ENCODE measurements at regions not wholly inside any gene's neighbourhood (a gene's known extent, or its start where the extent isn't known, plus 50 kb on each side); places are given as distances from the start of the nearest gene placed in this dataset.
"Not testable (repeated sequence)": the region's sequence is repeated elsewhere in the genome, so short reads cannot be mapped to it uniquely, and the experiment has no call there.

DNA sequence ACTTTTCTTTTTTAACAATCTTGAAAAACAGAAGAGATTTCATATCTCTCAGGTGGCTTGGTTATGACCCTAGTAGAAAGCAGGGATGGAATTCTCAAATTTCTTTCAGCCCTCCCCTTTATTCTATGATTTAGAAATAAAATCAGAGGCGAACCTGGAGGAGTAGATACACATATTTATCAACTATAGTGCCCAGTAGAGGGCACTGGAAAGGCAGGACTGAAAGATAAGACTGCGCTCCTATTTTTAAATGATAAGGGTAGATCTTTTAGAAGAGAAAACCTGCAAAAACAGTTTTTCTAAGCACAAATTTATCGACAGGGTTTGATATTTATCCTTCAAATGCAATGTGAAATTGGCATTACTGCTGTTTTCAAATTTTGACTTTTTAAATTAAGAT, 1296.6 kb downstream of the EPHA7 start:
- H3K4me1 ChIP-seq (ENCODE audit: control insufficient read depth, insufficient read depth, low read length), result no peaks in the 10 kb centered on the region
- H3K27ac ChIP-seq (ENCODE audit: low read depth, low read length), result no peak overlapping the region
- H3K9ac ChIP-seq (ENCODE audit: low read length), result no peak overlapping the region
- H3K4me3 ChIP-seq (ENCODE audit: low read length), result no peak overlapping the region
- H3K36me3 ChIP-seq (ENCODE audit: control insufficient read depth, insufficient read depth, low read length), result no peaks in the 10 kb centered on the region
- H3K27me3 ChIP-seq (ENCODE audit: control insufficient read depth, insufficient read depth, low read length), result no peaks in the 10 kb centered on the region

DNA sequence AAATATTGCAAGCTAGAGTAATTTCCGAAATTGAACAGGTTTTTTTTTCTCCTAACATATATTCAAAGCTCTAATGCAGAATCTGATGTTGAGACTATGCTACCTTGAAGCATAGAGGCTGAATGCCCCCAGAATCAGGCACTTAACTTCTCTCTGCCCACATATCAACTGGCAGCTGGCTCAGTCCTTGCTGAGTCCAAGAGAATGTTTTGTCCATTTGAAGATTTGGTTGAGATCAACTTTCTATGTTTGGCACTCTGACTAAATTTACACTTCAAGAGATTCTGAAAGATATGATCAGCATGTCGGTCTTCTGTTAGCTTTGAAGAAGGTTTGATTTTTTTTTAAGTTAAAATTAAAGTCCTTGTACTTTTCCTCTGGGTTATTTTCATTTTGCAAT, 1298.1 kb downstream of the EPHA7 start:
- H3K27ac ChIP-seq (ENCODE audit: low read depth, low read length), result no peak overlapping the region
- H3K4me3 ChIP-seq (ENCODE audit: low read length), result no peak overlapping the region
- no peaks in the 10 kb centered on the region for H3K27me3 ChIP-seq (ENCODE audit: control insufficient read depth, insufficient read depth, low read length)
- H3K9ac ChIP-seq (ENCODE audit: low read length), result no peak overlapping the region
- no peaks in the 10 kb centered on the region for H3K36me3 ChIP-seq (ENCODE audit: control insufficient read depth, insufficient read depth, low read length)
- no peaks in the 10 kb centered on the region for H3K4me1 ChIP-seq (ENCODE audit: control insufficient read depth, insufficient read depth, low read length)

- Histone ChIP-seq H3K27me3 (ENCODE audit: control insufficient read depth, insufficient read depth, low read length) (no peaks in the 10 kb centered on the region), H3K27ac (ENCODE audit: low read depth, low read length) (no peak overlapping the region), H3K36me3 (ENCODE audit: control insufficient read depth, insufficient read depth, low read length) (no peaks in the 10 kb centered on the region), H3K4me1 (ENCODE audit: control insufficient read depth, insufficient read depth, low read length) (no peaks in the 10 kb centered on the region), H3K9ac (ENCODE audit: low read length) (no peak overlapping the region), H3K4me3 (ENCODE audit: low read length) (no peak overlapping the region)
Observed at GRCh38 chr6:92117800-92118199, 1301.6 kb downstream of the EPHA7 start.

DNA sequence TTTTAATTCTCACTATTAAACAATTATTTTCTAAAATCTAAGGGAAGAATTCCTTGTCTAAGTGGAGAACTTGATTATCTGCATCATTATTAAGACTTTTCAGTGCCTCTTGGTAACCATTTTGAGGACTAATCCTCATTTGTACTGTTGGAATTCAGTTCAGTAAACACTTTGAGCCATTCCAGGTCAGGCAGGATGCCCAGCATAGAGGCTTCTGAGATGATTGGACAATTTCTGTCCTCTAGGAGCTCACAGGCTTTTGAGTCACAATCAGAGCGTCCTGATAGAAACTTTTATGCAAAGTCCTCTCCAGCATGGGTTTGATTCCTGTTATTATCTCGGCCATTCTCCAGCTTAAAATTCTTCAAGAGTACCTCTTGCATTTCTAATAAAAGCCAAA, 1304.6 kb downstream of the EPHA7 start:
- H3K9ac ChIP-seq (ENCODE audit: low read length), result no peak overlapping the region
- no peak overlapping the region for H3K27ac ChIP-seq (ENCODE audit: low read depth, low read length)
- H3K27me3 ChIP-seq (ENCODE audit: control insufficient read depth, insufficient read depth, low read length), result no peaks in the 10 kb centered on the region
- no peak overlapping the region for H3K4me3 ChIP-seq (ENCODE audit: low read length)
- H3K36me3 ChIP-seq (ENCODE audit: control insufficient read depth, insufficient read depth, low read length), result no peaks in the 10 kb centered on the region
- H3K4me1 ChIP-seq (ENCODE audit: control insufficient read depth, insufficient read depth, low read length), result no peaks in the 10 kb centered on the region

DNA sequence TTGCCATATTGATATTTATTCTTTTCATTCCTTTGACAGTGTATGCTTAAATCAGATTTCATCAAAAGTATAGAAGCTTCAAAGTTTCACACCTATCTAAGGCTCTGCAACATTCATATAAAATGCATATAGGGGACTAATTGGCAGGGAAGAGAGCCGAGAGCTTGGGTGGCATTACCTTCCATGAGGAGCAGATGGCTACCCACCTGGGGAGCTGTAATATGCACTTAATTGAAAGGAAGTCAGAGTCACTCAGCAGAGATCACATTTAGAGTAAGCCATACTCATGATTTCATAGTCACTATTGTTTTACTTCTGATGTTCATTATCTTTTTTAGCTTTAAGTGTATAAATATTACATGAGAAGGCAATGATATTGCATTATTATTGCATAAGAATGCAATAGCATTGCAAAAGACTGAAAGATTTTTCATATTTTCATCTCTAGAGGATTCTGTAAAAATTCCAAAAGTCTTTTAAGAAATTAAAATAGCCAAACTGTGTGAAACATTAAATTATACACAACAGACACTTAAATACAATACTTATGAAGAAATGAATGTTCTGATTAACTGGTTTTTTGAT, 1305.2 kb downstream of the EPHA7 start:
- no peaks in the 10 kb centered on the region for H3K4me1 ChIP-seq (ENCODE audit: control insufficient read depth, insufficient read depth, low read length)
- H3K4me3 ChIP-seq (ENCODE audit: low read length), result no peak overlapping the region

DNA sequence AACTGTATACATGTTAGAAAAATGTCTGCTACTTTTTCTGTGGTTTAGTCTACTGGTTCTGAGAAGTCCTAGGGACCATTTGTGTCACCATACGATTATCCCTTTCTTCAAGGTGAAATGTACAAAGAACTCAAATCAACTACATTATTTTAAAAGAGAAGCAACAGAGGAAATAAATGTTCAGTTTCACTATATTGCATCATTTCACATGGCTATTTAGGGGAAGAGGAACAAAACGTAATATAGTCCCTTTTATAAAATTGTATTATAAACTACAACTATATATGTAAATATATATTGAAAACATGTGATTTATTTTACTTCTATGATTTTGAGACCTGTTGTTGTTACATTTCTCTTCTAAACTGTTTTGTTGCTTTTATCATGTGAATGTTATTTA, 1308.0 kb downstream of the EPHA7 start:
- Histone ChIP-seq H3K4me1 (ENCODE audit: control insufficient read depth, insufficient read depth, low read length) (no peaks in the 10 kb centered on the region), H3K27ac (ENCODE audit: low read depth, low read length) (no peak overlapping the region), H3K27me3 (ENCODE audit: control insufficient read depth, insufficient read depth, low read length) (no peaks in the 10 kb centered on the region), H3K9ac (ENCODE audit: low read length) (no peak overlapping the region), H3K36me3 (ENCODE audit: control insufficient read depth, insufficient read depth, low read length) (no peaks in the 10 kb centered on the region), H3K4me3 (ENCODE audit: low read length) (no peak overlapping the region)

More for the DNA sequence above, 1305.2 kb downstream of the EPHA7 start:
- H3K9ac ChIP-seq (ENCODE audit: low read length), result no peak overlapping the region
- H3K27me3 ChIP-seq (ENCODE audit: control insufficient read depth, insufficient read depth, low read length), result no peaks in the 10 kb centered on the region
- no peak overlapping the region for H3K27ac ChIP-seq (ENCODE audit: low read depth, low read length)
- H3K36me3 ChIP-seq (ENCODE audit: control insufficient read depth, insufficient read depth, low read length), result no peaks in the 10 kb centered on the region

DNA sequence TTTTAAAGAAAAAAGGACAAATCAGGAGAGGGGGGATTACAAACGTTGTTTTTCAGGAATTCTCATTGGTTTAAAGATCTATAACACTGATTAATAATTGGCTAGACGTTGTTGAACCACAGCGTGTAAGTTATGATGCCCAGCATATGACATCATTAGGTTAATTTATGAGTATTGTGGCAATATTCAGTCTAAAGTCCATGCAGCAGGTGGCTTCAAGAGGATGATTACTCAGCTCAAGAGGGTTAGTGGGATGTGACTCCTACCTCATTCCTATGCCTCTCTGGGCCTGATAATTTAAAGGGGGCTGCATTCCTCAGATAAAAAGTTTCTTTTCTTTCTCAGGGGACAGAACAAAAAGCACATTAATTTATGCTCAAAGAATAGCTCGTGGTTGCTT, 1309.0 kb downstream of the EPHA7 start:
- H3K9ac ChIP-seq (ENCODE audit: low read length), result no peak overlapping the region
- no peaks in the 10 kb centered on the region for H3K27me3 ChIP-seq (ENCODE audit: control insufficient read depth, insufficient read depth, low read length)
- no peaks in the 10 kb centered on the region for H3K4me1 ChIP-seq (ENCODE audit: control insufficient read depth, insufficient read depth, low read length)
- H3K36me3 ChIP-seq (ENCODE audit: control insufficient read depth, insufficient read depth, low read length), result no peaks in the 10 kb centered on the region
- no peak overlapping the region for H3K4me3 ChIP-seq (ENCODE audit: low read length)
- no peak overlapping the region for H3K27ac ChIP-seq (ENCODE audit: low read depth, low read length)

- H3K27me3 ChIP-seq (ENCODE audit: control insufficient read depth, insufficient read depth, low read length), result no peaks in the 10 kb centered on the region
- no peaks in the 10 kb centered on the region for H3K4me1 ChIP-seq (ENCODE audit: control insufficient read depth, insufficient read depth, low read length)
- H3K27ac ChIP-seq (ENCODE audit: low read depth, low read length), result no peak overlapping the region
- no peak overlapping the region for H3K4me3 ChIP-seq (ENCODE audit: low read length)
- H3K36me3 ChIP-seq (ENCODE audit: control insufficient read depth, insufficient read depth, low read length), result no peaks in the 10 kb centered on the region
- H3K9ac ChIP-seq (ENCODE audit: low read length), result no peak overlapping the region
Observed at GRCh38 chr6:92109956-92110355, 1309.4 kb downstream of the EPHA7 start.

DNA sequence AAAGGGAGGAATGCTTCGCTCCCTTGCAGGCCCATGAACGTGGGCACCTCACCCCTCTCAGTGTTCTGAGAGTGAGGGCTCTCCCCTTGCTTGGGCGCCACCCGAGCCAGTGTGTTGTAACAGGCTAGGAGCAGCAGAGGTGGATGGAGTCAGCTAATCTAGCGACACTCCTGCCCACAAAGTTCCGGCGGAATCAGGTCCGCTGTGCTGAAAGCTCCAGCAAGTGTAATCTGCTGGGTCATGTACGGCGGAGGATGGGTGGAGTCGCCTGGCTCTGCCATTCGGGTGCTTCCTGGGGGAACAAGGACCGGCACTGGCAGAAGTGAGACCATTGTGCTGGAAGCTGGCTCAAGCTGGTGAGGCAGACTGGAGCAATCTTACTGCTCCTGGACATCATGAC, 1310.1 kb downstream of the EPHA7 start:
- H3K4me3 ChIP-seq (ENCODE audit: low read length), result no peak overlapping the region
- no peaks in the 10 kb centered on the region for H3K36me3 ChIP-seq (ENCODE audit: control insufficient read depth, insufficient read depth, low read length)
- H3K4me1 ChIP-seq (ENCODE audit: control insufficient read depth, insufficient read depth, low read length), result no peaks in the 10 kb centered on the region
- H3K27me3 ChIP-seq (ENCODE audit: control insufficient read depth, insufficient read depth, low read length), result no peaks in the 10 kb centered on the region
- H3K27ac ChIP-seq (ENCODE audit: low read depth, low read length), result no peak overlapping the region
- no peak overlapping the region for H3K9ac ChIP-seq (ENCODE audit: low read length)

GRCh38 chr6:92086750-92087149, 1332.6 kb downstream of the EPHA7 start:
- Histone ChIP-seq H3K27me3 (ENCODE audit: control insufficient read depth, insufficient read depth, low read length) (no peaks in the 10 kb centered on the region), H3K27ac (ENCODE audit: low read depth, low read length) (no peak overlapping the region), H3K36me3 (ENCODE audit: control insufficient read depth, insufficient read depth, low read length) (no peaks in the 10 kb centered on the region), H3K4me3 (ENCODE audit: low read length) (no peak overlapping the region), H3K9ac (ENCODE audit: low read length) (no peak overlapping the region), H3K4me1 (ENCODE audit: control insufficient read depth, insufficient read depth, low read length) (no peaks in the 10 kb centered on the region)

- H3K9ac ChIP-seq (ENCODE audit: low read length); H3K4me3 ChIP-seq (ENCODE audit: low read length); H3K27me3 ChIP-seq (ENCODE audit: control insufficient read depth, insufficient read depth, low read length); H3K36me3 ChIP-seq (ENCODE audit: control insufficient read depth, insufficient read depth, low read length); H3K4me1 ChIP-seq (ENCODE audit: control insufficient read depth, insufficient read depth, low read length); H3K27ac ChIP-seq (ENCODE audit: low read depth, low read length): not testable (repeated sequence)
Observed at GRCh38 chr6:92083914-92084313, 1335.4 kb downstream of the EPHA7 start.

GRCh38 chr6:92072387-92072786, 1347.0 kb downstream of the EPHA7 start:
- no peak overlapping the region for H3K4me3 ChIP-seq (ENCODE audit: low read length)
- no peaks in the 10 kb centered on the region for H3K4me1 ChIP-seq (ENCODE audit: control insufficient read depth, insufficient read depth, low read length)
- no peaks in the 10 kb centered on the region for H3K36me3 ChIP-seq (ENCODE audit: control insufficient read depth, insufficient read depth, low read length)
- no peak overlapping the region for H3K9ac ChIP-seq (ENCODE audit: low read length)
- no peaks in the 10 kb centered on the region for H3K27me3 ChIP-seq (ENCODE audit: control insufficient read depth, insufficient read depth, low read length)
- no peak overlapping the region for H3K27ac ChIP-seq (ENCODE audit: low read depth, low read length)

GRCh38 chr6:92069781-92070180, 1349.6 kb downstream of the EPHA7 start:
- no peaks in the 10 kb centered on the region for H3K36me3 ChIP-seq (ENCODE audit: control insufficient read depth, insufficient read depth, low read length)
- H3K4me3 ChIP-seq (ENCODE audit: low read length), result no peak overlapping the region
- H3K4me1 ChIP-seq (ENCODE audit: control insufficient read depth, insufficient read depth, low read length), result no peaks in the 10 kb centered on the region
- H3K27ac ChIP-seq (ENCODE audit: low read depth, low read length), result no peak overlapping the region
- H3K27me3 ChIP-seq (ENCODE audit: control insufficient read depth, insufficient read depth, low read length), result no peaks in the 10 kb centered on the region
- no peak overlapping the region for H3K9ac ChIP-seq (ENCODE audit: low read length)

Data from rectal smooth muscle tissue (tissue), 1 donor.